Gastroesophageal sphincter (tissue), 3 donors: ENCODE measurements at regions not wholly inside any gene's neighbourhood (a gene's known extent, or its start where the extent isn't known, plus 50 kb on each side); places are given as distances from the start of the nearest gene placed in this dataset.

Source experiments
- CTCF ChIP-seq, 4 experiments: fragments of 200-600 bp in 2 of 4; fragments of 450-650 bp in 2 of 4; sonication (generic) in 1 of 4; IDR thresholded peaks; one replicate each; pipeline ENCODE4 v1.5.1; 2017 to 2019; ENCODE audit warnings: antibody characterized with exemption in 4 of 4, mild to moderate bottlenecking in 2 of 4, moderate library complexity in 2 of 4
- EP300 ChIP-seq: sonication (generic); formaldehyde crosslinking; IDR thresholded peaks from one replicate; pipeline ENCODE4 v1.6.1; 2017; ENCODE audit warnings: antibody characterized with exemption, mild to moderate bottlenecking
- POLR2A ChIP-seq, 2 donors: fragments of 450-650 bp; IDR thresholded peaks; one replicate each; pipeline ENCODE4 v1.6.1; 2017; ENCODE audit warnings: antibody characterized with exemption in 2 of 2, mild to moderate bottlenecking in 2 of 2, moderate library complexity in 1 of 2
- POLR2AphosphoS5 ChIP-seq: sonication (generic); formaldehyde crosslinking; IDR thresholded peaks from one replicate; pipeline ENCODE4 v1.6.1; 2017; ENCODE audit warnings: antibody characterized with exemption

- no peak for TF ChIP-seq CTCF (IDR thresholded peaks at IDR 0.05)
- no peak for TF ChIP-seq POLR2A (IDR thresholded peaks at IDR 0.05)
- no peak for TF ChIP-seq POLR2AphosphoS5
- no peak for TF ChIP-seq EP300
Observed at GRCh38 chr18:70513502-70514171, 224.8 kb downstream of the SOCS6 start.
